Uterus (tissue), 3 donors: ENCODE measurements at regions not wholly inside any gene's neighbourhood (a gene's known extent, or its start where the extent isn't known, plus 50 kb on each side); places are given as distances from the start of the nearest gene placed in this dataset.

Source experiments
- DNase-seq, 2 donors: peaks; one replicate each; pipeline ENCODE4 v3.0.0-alpha.2; 2019 to 2020
- H3K27ac ChIP-seq, 2 donors: fragments of 200-600 bp; sonication (generic); 1 replicate in 1 of 2; 2 replicates in 1 of 2; pipeline ENCODE4 v1.5.1; 2016 to 2018
- H3K27me3 ChIP-seq, 2 donors: fragments of 200-600 bp; sonication (generic); one replicate each; pipeline ENCODE4 v1.5.1; 2018 to 2019; ENCODE audit warnings: control low read depth in 1 of 2
- H3K36me3 ChIP-seq, 2 donors: fragments of 200-600 bp; sonication (generic); one replicate each; pipeline ENCODE4 v1.5.1; 2019; ENCODE audit warnings: control low read depth in 1 of 2
- H3K4me1 ChIP-seq, 2 donors: fragments of 200-600 bp; sonication (generic); one replicate each; pipeline ENCODE4 v1.5.1; 2018 to 2019; ENCODE audit warnings: control low read depth in 1 of 2
- H3K4me3 ChIP-seq, 2 donors: fragments of 200-600 bp; sonication (generic); 1 replicate in 1 of 2; 2 replicates in 1 of 2; pipeline ENCODE4 v1.5.1; 2018 to 2019; ENCODE audit warnings: mild to moderate bottlenecking in 1 of 2
- H3K9me3 ChIP-seq, 2 donors: fragments of 200-600 bp; sonication (generic); one replicate each; pipeline ENCODE4 v1.5.1; 2019; ENCODE audit warnings: control low read depth in 1 of 2
- POLR2A ChIP-seq, 2 donors: fragments of 450-650 bp; IDR thresholded peaks; one replicate each; pipeline ENCODE4 v1.6.1; 2016; ENCODE audit warnings: antibody characterized with exemption in 2 of 2, mild to moderate bottlenecking in 1 of 2, moderate library complexity in 1 of 2
- intact Hi-C: fragments of 100-400 bp; cut with DNase I; formaldehyde crosslinking; loops from one replicate; pipeline ENCODE4 v1.15.1; 2023; ENCODE audit warnings: low total_unique reads
- TF ChIP-seq, protein P1 (sequence below), 4 experiments: fragments of 200-600 bp in 2 of 4; fragments of 450-650 bp in 2 of 4; sonication (generic) in 2 of 4; IDR thresholded peaks; one replicate each; pipeline ENCODE4 v1.5.1; 2016 to 2019; ENCODE audit warnings: antibody characterized with exemption in 4 of 4, mild to moderate bottlenecking in 2 of 4, moderate library complexity in 1 of 4
- donor health status: DM: yes; HTN: yes; CAD: no.

DNA sequence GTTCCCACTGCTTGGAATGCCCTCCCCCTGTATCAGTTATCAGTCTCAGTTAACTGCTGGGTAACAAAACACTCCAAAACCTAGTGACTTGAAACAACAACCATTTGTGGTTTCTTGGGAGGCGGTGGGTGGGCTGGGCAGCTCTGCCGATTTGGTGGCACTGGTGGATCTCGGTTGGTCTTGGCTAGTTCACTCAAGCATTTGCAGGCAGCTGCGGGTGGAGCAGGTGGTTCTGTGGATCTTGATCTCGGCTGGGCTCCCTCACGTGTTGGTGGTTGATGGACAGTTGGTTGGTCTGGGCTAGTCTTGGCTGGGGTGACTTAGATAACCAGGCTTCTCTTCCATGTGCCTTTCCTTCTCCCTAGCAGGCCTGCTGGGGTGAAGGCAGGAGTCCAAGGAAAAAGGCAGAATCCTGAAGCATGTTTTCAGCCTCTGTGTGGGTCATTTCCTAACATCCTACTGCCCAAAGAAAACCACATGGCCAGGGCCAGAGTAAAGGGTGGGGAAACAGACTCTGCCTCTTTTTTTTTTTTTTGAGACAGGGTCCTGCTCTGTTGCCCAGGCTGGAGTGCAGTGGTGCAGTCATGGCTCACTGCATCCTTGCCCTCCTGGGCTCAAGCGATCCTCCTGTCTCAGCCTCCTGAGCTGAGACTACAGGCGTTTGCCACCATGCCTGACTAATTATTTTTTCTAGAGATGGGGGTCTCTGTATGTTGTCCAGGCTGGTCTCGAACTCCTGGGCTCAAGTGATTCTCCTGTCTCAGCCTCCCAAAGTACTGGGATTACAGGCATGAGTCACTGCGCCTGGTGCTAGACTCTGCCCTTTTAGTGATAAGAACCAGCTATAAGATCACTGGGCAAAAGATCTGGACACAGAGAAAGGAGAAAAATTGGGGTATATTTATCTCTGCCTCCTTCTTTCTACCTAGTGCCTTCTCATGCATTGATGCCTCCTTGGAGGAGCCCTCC, 183.7 kb downstream of the RGS3 start:
- Histone ChIP-seq H3K27ac (no peak overlapping the region), H3K9me3 (no peaks in the 10 kb centered on the region), H3K36me3 (no peaks in the 10 kb centered on the region), H3K4me3 (no peak overlapping the region), H3K4me1 (no peaks in the 10 kb centered on the region), H3K27me3 (no peaks in the 10 kb centered on the region)
- DNase-seq: no peak
- intact Hi-C loops: no loop called here
- no peak for TF ChIP-seq POLR2A (IDR thresholded peaks at IDR 0.05)
- TF ChIP-seq, protein P1, sequence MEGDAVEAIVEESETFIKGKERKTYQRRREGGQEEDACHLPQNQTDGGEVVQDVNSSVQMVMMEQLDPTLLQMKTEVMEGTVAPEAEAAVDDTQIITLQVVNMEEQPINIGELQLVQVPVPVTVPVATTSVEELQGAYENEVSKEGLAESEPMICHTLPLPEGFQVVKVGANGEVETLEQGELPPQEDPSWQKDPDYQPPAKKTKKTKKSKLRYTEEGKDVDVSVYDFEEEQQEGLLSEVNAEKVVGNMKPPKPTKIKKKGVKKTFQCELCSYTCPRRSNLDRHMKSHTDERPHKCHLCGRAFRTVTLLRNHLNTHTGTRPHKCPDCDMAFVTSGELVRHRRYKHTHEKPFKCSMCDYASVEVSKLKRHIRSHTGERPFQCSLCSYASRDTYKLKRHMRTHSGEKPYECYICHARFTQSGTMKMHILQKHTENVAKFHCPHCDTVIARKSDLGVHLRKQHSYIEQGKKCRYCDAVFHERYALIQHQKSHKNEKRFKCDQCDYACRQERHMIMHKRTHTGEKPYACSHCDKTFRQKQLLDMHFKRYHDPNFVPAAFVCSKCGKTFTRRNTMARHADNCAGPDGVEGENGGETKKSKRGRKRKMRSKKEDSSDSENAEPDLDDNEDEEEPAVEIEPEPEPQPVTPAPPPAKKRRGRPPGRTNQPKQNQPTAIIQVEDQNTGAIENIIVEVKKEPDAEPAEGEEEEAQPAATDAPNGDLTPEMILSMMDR (IDR thresholded peaks at IDR 0.05): no peak

DNA sequence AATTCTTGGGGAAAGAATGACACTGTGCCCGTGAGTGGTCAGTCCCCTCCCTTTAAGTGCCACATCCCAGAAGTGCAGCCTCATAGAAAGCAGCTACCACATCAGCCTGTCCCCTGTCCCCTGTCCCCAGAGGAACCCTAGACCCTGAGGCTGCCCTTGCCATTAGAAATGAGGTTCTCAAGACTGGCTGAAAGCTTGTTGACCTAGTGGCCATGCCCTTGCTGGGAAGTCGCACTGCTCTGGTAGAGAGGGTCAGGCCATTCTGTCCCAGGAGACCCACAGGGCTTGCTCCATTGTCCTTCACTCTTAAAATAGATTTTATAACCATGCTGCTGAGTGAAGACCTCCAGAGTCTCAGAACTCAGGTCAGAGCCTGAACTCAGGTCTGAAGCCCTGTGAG, 184.5 kb downstream of the RGS3 start:
- intact Hi-C loops: no loop called here
- TF ChIP-seq, protein P1 (IDR thresholded peaks at IDR 0.05): no peak
- no peak for TF ChIP-seq POLR2A (IDR thresholded peaks at IDR 0.05)
- Histone ChIP-seq H3K36me3 (no peaks in the 10 kb centered on the region), H3K4me3 (no peak overlapping the region), H3K27me3 (no peaks in the 10 kb centered on the region), H3K4me1 (no peaks in the 10 kb centered on the region), H3K9me3 (no peaks in the 10 kb centered on the region), H3K27ac (no peak overlapping the region)
- no peak for DNase-seq

DNA sequence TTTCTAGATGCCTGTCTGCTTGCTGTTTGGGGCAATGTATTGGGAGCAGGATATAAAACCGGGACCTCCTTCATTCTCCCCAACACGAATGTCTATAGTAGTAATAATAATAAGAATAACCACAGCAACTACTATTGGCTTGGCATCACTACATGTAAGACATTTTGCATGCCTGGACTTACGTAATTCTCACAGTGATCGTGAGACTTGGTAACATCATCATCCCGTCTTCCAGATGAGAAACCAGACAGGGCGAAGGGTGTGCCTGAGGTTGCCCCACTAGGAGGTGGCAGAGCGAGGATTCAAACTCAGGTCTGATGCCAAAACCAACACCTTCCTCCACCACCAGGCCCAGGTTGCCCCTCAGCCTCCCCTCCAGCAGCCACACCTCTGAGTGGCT, 185.1 kb downstream of the RGS3 start:
- Histone ChIP-seq H3K9me3 (no peaks in the 10 kb centered on the region), H3K4me1 (no peaks in the 10 kb centered on the region), H3K27me3 (no peaks in the 10 kb centered on the region), H3K27ac (no peak overlapping the region), H3K4me3 (no peak overlapping the region), H3K36me3 (no peaks in the 10 kb centered on the region)
- intact Hi-C loops: no loop called here
- TF ChIP-seq, protein P1 (IDR thresholded peaks at IDR 0.05): no peak
- no peak for TF ChIP-seq POLR2A (IDR thresholded peaks at IDR 0.05)
- DNase-seq: no peak

DNA sequence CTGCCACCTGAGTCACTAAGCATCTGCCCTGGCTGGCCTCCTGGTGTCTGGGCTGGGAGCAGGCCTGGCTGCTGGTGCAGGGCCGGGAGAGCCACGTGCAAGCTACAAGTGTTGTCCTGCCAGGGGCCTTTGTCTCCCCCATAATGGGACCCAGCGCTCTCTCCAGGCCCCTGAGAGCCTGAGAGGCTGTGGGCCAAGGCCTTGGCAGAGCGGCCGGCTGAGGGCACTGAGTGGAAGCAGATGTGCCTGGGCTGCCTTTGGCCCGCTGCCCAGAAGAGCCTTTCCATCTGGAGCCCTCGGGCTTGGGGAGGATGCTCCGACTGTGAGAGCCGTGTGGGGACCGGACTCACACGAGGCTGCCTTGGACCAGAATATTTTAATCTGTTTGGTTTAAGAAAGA, 185.5 kb downstream of the RGS3 start:
- DNase-seq: no peak
- Histone ChIP-seq H3K9me3 (no peaks in the 10 kb centered on the region), H3K36me3 (no peaks in the 10 kb centered on the region), H3K27me3 (no peaks in the 10 kb centered on the region), H3K4me1 (no peaks in the 10 kb centered on the region), H3K27ac (no peak overlapping the region), H3K4me3 (no peak overlapping the region)
- TF ChIP-seq, protein P1 (IDR thresholded peaks at IDR 0.05): no peak
- no peak for TF ChIP-seq POLR2A (IDR thresholded peaks at IDR 0.05)
- intact Hi-C loops: no loop called here

DNA sequence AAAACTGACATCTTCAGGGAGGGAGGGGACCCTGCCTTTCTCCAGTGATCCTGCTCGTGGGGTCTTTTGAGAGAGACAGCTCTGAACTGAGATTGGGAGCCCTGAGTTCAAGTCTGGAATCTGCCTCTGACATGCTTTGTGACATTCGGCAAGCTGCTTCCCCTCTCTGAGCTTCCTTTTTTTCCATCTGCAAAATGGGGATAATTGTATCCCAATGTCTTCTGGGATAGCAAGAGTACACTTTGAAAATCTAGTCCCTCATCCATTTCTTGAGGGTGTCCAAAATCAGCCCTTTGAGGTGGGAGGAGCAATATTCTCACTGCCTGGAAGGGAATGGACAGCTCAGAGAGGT, 186.3 kb downstream of the RGS3 start:
- Histone ChIP-seq H3K9me3 (no peaks in the 10 kb centered on the region), H3K4me1 (peaks cover 0 to 6% of the 10 kb centered on the region in 2 donors), H3K27ac (no peak overlapping the region), H3K36me3 (no peaks in the 10 kb centered on the region), H3K27me3 (no peaks in the 10 kb centered on the region), H3K4me3 (no peak overlapping the region)
- TF ChIP-seq, protein P1 (IDR thresholded peaks at IDR 0.05): no peak
- no peak for TF ChIP-seq POLR2A (IDR thresholded peaks at IDR 0.05)
- intact Hi-C loops: no loop called here
- no peak for DNase-seq
